ENCODE measurements at regions not wholly inside any gene's neighbourhood (a gene's known extent, or its start where the extent isn't known, plus 50 kb on each side); places are given as distances from the start of the nearest gene placed in this dataset.

DNA sequence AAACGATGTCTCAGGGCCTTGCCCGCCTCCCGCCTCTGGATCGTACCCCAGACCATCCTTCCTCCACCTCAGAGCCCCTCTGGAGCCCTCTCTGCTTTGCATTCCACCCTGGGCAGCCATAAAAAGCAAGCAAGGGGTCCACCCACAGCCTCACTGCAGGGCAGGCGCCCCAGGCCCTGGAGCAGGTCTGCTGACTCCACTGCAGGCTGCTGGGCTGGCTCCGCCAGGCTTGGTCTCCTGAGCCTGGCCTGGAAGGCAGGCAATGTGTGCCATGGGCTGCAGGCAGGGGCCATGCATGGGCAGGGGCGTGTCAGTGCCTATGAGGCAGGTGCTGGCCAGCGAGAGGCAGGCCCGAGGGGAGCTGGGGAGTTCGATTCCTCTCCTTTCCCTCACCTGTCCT lies 186.0 kb downstream of the ANKRD30B start:
- H3K9me3 ChIP-seq (ENCODE audit: insufficient read depth, low read length): no peaks in the 10 kb centered on the region
- no peak overlapping the region for H3K27ac ChIP-seq (ENCODE audit: low read depth, low read length)
- no peak overlapping the region for H3K9ac ChIP-seq (ENCODE audit: low read length)
- no peaks in the 10 kb centered on the region for H3K36me3 ChIP-seq (ENCODE audit: low read length)
- no peaks in the 10 kb centered on the region for H4K20me1 ChIP-seq (ENCODE audit: low read depth, low read length)
- no peak overlapping the region for H2AFZ ChIP-seq (ENCODE audit: low read depth, low read length, severe bottlenecking)
- no peaks in the 10 kb centered on the region for H3K9me2 ChIP-seq (replicated peaks; ENCODE audit: insufficient read depth, low read length)
- H3K27me3 ChIP-seq (ENCODE audit: low read length): no peaks in the 10 kb centered on the region
- H3K4me2 ChIP-seq (ENCODE audit: low read depth, low read length, poor library complexity, severe bottlenecking): no peak overlapping the region
- H3F3A ChIP-seq (ENCODE audit: insufficient read depth): no peaks in the 10 kb centered on the region
- no peaks in the 10 kb centered on the region for H3K79me2 ChIP-seq (ENCODE audit: insufficient read depth, low read length)
- no peak overlapping the region for H3K4me3 ChIP-seq (ENCODE audit: insufficient read depth, low read length, poor library complexity, severe bottlenecking)
- TF ChIP-seq EZH2phosphoT487 (conservative IDR thresholded peaks at IDR 0.05; ENCODE audit: low read length): no peak

DNA sequence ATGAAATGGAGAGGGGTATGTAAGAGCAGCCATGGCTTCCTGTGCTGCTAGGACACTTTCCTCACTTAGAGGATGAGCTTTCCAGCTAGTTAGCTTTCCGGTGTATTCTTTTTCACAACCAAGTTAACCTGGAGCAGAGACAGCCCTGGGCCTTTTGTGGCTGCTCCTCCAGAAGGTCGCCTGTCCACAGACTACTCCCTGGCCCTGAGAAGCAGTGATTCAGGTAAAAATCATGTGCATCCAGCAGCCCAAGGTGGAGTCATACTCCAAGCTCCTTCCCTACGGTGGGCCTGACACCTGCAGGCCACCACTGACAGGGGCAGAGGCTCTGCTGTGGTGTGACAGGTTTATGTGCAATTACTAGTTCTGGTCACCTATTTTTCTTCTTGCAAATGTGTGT lies 187.2 kb downstream of the ANKRD30B start:
- TF ChIP-seq, protein P1, sequence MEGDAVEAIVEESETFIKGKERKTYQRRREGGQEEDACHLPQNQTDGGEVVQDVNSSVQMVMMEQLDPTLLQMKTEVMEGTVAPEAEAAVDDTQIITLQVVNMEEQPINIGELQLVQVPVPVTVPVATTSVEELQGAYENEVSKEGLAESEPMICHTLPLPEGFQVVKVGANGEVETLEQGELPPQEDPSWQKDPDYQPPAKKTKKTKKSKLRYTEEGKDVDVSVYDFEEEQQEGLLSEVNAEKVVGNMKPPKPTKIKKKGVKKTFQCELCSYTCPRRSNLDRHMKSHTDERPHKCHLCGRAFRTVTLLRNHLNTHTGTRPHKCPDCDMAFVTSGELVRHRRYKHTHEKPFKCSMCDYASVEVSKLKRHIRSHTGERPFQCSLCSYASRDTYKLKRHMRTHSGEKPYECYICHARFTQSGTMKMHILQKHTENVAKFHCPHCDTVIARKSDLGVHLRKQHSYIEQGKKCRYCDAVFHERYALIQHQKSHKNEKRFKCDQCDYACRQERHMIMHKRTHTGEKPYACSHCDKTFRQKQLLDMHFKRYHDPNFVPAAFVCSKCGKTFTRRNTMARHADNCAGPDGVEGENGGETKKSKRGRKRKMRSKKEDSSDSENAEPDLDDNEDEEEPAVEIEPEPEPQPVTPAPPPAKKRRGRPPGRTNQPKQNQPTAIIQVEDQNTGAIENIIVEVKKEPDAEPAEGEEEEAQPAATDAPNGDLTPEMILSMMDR (IDR thresholded peaks at IDR 0.05; ENCODE audit: insufficient read depth, low read length, poor library complexity, severe bottlenecking): no peak
- TF ChIP-seq EZH2phosphoT487 (conservative IDR thresholded peaks at IDR 0.05; ENCODE audit: low read length): no peak
- Histone ChIP-seq H3K27ac (ENCODE audit: low read depth, low read length) (no peak overlapping the region), H3K79me2 (ENCODE audit: insufficient read depth, low read length) (no peaks in the 10 kb centered on the region), H3K4me3 (ENCODE audit: insufficient read depth, low read length, poor library complexity, severe bottlenecking) (no peak overlapping the region), H3K9ac (ENCODE audit: low read length) (no peak overlapping the region), H2AFZ (ENCODE audit: low read depth, low read length, severe bottlenecking) (no peak overlapping the region), H3K4me2 (ENCODE audit: low read depth, low read length, poor library complexity, severe bottlenecking) (no peak overlapping the region), H4K20me1 (ENCODE audit: low read depth, low read length) (no peaks in the 10 kb centered on the region), H3F3A (ENCODE audit: insufficient read depth) (no peaks in the 10 kb centered on the region), H3K27me3 (ENCODE audit: low read length) (no peaks in the 10 kb centered on the region), H3K9me3 (ENCODE audit: insufficient read depth, low read length) (no peaks in the 10 kb centered on the region), H3K36me3 (ENCODE audit: low read length) (no peaks in the 10 kb centered on the region), H3K9me2 (replicated peaks; ENCODE audit: insufficient read depth, low read length) (no peaks in the 10 kb centered on the region)

DNA sequence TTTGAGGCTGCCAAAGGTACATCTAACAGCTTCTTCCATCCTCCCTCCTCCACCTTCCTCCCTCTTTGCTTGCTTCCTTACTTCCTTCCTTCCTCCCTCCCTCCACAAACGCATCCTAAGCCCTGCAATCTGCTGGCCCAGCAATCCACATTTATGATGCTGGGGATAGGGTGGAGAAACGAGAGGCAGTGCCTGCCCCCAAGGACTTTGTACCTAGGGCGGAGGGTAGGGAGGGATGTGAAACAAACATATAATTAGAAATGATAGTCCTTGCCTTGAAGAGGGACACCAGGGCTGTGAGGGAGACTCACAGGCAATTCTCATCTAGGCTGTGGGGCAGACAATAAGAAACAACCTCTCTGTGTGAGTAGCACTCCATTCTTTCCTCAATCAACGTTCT lies 188.3 kb downstream of the ANKRD30B start:
- Histone ChIP-seq H3K36me3 (ENCODE audit: low read length) (no peaks in the 10 kb centered on the region), H3K27me3 (ENCODE audit: low read length) (no peaks in the 10 kb centered on the region), H3K27ac (ENCODE audit: low read depth, low read length) (no peak overlapping the region), H3K9me2 (replicated peaks; ENCODE audit: insufficient read depth, low read length) (no peaks in the 10 kb centered on the region), H3F3A (ENCODE audit: insufficient read depth) (no peaks in the 10 kb centered on the region), H3K4me2 (ENCODE audit: low read depth, low read length, poor library complexity, severe bottlenecking) (no peak overlapping the region), H3K9ac (ENCODE audit: low read length) (no peak overlapping the region), H4K20me1 (ENCODE audit: low read depth, low read length) (no peaks in the 10 kb centered on the region), H3K4me3 (ENCODE audit: insufficient read depth, low read length, poor library complexity, severe bottlenecking) (no peak overlapping the region), H3K79me2 (ENCODE audit: insufficient read depth, low read length) (no peaks in the 10 kb centered on the region), H2AFZ (ENCODE audit: low read depth, low read length, severe bottlenecking) (no peak overlapping the region), H3K9me3 (ENCODE audit: insufficient read depth, low read length) (no peaks in the 10 kb centered on the region)
- TF ChIP-seq EZH2phosphoT487 (conservative IDR thresholded peaks at IDR 0.05; ENCODE audit: low read length): no peak
- TF ChIP-seq, protein P1 (IDR thresholded peaks at IDR 0.05; ENCODE audit: insufficient read depth, low read length, poor library complexity, severe bottlenecking): no peak

DNA sequence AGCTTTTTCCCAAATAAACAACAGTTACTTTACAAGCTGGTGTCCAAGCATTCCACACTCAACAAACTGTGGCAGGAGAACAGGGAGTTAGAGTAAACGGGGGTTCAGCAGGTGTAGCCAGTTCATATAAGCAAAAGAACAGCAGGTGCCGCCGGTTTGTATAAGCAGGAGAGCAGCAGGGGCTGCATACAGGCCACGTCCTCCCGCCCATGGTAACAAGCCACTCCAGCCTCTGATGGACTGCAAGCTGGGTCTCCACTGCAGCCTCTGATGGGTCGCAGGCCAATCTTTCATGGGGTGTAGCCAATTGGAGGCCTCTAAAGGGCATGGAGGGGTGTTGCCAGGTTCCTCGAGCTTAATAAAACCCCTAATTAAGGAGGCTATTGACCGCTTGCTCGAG lies 189.3 kb downstream of the ANKRD30B start:
- Histone ChIP-seq H3K27me3 (ENCODE audit: low read length) (no peaks in the 10 kb centered on the region), H3K27ac (ENCODE audit: low read depth, low read length) (no peak overlapping the region), H3F3A (ENCODE audit: insufficient read depth) (no peaks in the 10 kb centered on the region), H3K4me3 (ENCODE audit: insufficient read depth, low read length, poor library complexity, severe bottlenecking) (no peak overlapping the region), H2AFZ (ENCODE audit: low read depth, low read length, severe bottlenecking) (no peak overlapping the region), H3K79me2 (ENCODE audit: insufficient read depth, low read length) (no peaks in the 10 kb centered on the region), H3K36me3 (ENCODE audit: low read length) (no peaks in the 10 kb centered on the region), H3K4me2 (ENCODE audit: low read depth, low read length, poor library complexity, severe bottlenecking) (no peak overlapping the region), H3K9ac (ENCODE audit: low read length) (no peak overlapping the region), H3K9me3 (ENCODE audit: insufficient read depth, low read length) (no peaks in the 10 kb centered on the region), H4K20me1 (ENCODE audit: low read depth, low read length) (no peaks in the 10 kb centered on the region), H3K9me2 (replicated peaks; ENCODE audit: insufficient read depth, low read length) (no peaks in the 10 kb centered on the region)
- TF ChIP-seq EZH2phosphoT487 (conservative IDR thresholded peaks at IDR 0.05; ENCODE audit: low read length): no peak
- TF ChIP-seq, protein P1 (IDR thresholded peaks at IDR 0.05; ENCODE audit: insufficient read depth, low read length, poor library complexity, severe bottlenecking): no peak
